Ovary (tissue), 7 donors: ENCODE measurements at regions not wholly inside any gene's neighbourhood (a gene's known extent, or its start where the extent isn't known, plus 50 kb on each side); places are given as distances from the start of the nearest gene placed in this dataset.

Experiments used
- DNase-seq, 5 donors: peaks; one replicate each; pipeline ENCODE4 v3.0.0-alpha.2; 2019 to 2020
- H3K27ac ChIP-seq, 2 donors: fragments of 200-600 bp; one replicate each; pipeline versions ENCODE4 v1.5.1 to v1.8.0; 2019 to 2022
- H3K27me3 ChIP-seq: fragments of 200-600 bp; one replicate; pipeline ENCODE4 v1.8.0; 2022
- H3K36me3 ChIP-seq: fragments of 200-600 bp; sonication (generic); one replicate; pipeline ENCODE4 v1.5.1; 2019
- H3K4me1 ChIP-seq: one replicate; pipeline ENCODE4 v1.8.1; 2013; ENCODE audit warnings: mild to moderate bottlenecking, moderate library complexity; ENCODE audit not compliant: insufficient read depth
- H3K4me3 ChIP-seq: fragments of 200-600 bp; sonication (generic); one replicate; pipeline ENCODE4 v1.5.1; 2017
- H3K9me3 ChIP-seq, 2 donors: fragments of 200-600 bp in 1 of 2; sonication (generic) in 1 of 2; one replicate each; pipeline versions ENCODE4 v1.5.1 to v1.8.1; 2013 to 2019; ENCODE audit warnings: mild to moderate bottlenecking in 1 of 2, moderate library complexity in 1 of 2
- CTCF ChIP-seq, 3 donors: fragments of 450-650 bp in 2 of 3; fragments of 200-600 bp in 1 of 3; IDR thresholded peaks; one replicate each; pipeline versions ENCODE4 v1.5.1 to v1.8.0; 2016 to 2022; ENCODE audit warnings: antibody characterized with exemption in 3 of 3, mild to moderate bottlenecking in 1 of 3
- EP300 ChIP-seq: sonication (generic); formaldehyde crosslinking; IDR thresholded peaks from one replicate; pipeline ENCODE4 v1.6.1; 2017; ENCODE audit warnings: antibody characterized with exemption
- POLR2A ChIP-seq: fragments of 450-650 bp; IDR thresholded peaks from one replicate; pipeline ENCODE4 v1.6.1; 2017; ENCODE audit warnings: antibody characterized with exemption, mild to moderate bottlenecking, moderate library complexity
- WGBS, 3 donors: extraction: QIAGEN DNeasy Blood & Tissue Kit in 1 of 3; methylation state at CpG; one replicate each; pipeline versions ENCODE4 v1.1.5 to v1.1.7; 2013 to 2017; 5-methylcytosine and 5-hydroxymethylcytosine counted together
- intact Hi-C, 4 donors: fragments of 100-400 bp; cut with DNase I; formaldehyde crosslinking; loops; one replicate each; pipeline versions ENCODE4 v1.11.0 to v1.15.1; 2022 to 2023
- donor health status: DM: no; HTN: no; CAD: no; lungs with moderate emphysema.
- donor health status: DM: no; HTN: no; CAD: no.
- donor health status: Bipolar disorder and iron deficiency.
- donor health status: DM: no; HTN: no; CAD: no.
- donor health status: DM: yes; HTN: yes; CAD: no.

GRCh38 chr5:154625031-154625430 lies 130.1 kb upstream of the LARP1 start:
- no peaks in the 10 kb centered on the region for H3K36me3 ChIP-seq
- no peaks in the 10 kb centered on the region for H3K9me3 ChIP-seq
- WGBS, 3 donors, result 81 to 82% (median 81%) methylated on average over 5 of the region's 5 CpGs
- intact Hi-C loops, result loop anchor here in 1 of 4 donors (10.0 kb wide), 1 partner anchor 150 kb away; the partner anchor contains the start of gene HAND1
- no peaks in the 10 kb centered on the region for H3K4me1 ChIP-seq
- no peaks in the 10 kb centered on the region for H3K27me3 ChIP-seq
- DNase-seq, result no peak
- no peak overlapping the region for H3K4me3 ChIP-seq
- TF ChIP-seq CTCF (IDR thresholded peaks at IDR 0.05) (no peak), POLR2A (no peak), EP300 (no peak)
- no peak overlapping the region for H3K27ac ChIP-seq

- Histone ChIP-seq H3K9me3 (no peaks in the 10 kb centered on the region), H3K4me3 (no peak overlapping the region), H3K4me1 (no peaks in the 10 kb centered on the region), H3K36me3 (no peaks in the 10 kb centered on the region), H3K27ac (no peak overlapping the region), H3K27me3 (no peaks in the 10 kb centered on the region)
- no peak for DNase-seq
- 90 to 97% (median 91%) methylated on average over 3 of the region's 3 CpGs for WGBS, 3 donors
- TF ChIP-seq CTCF (IDR thresholded peaks at IDR 0.05) (no peak), POLR2A (no peak), EP300 (no peak)
- intact Hi-C loops, result loop anchor here in 1 of 4 donors (10.0 kb wide), 1 partner anchor 150 kb away; the partner anchor contains the start of gene HAND1
Observed at GRCh38 chr5:154624341-154624740, 130.8 kb upstream of the LARP1 start.

GRCh38 chr5:154620411-154620810 lies 134.8 kb upstream of the LARP1 start:
- TF ChIP-seq EP300 (no peak), CTCF (IDR thresholded peaks at IDR 0.05) (no peak), POLR2A (no peak)

GRCh38 chr5:154618696-154619095 lies 136.5 kb upstream of the LARP1 start:
- Histone ChIP-seq H3K9me3 (no peaks in the 10 kb centered on the region), H3K36me3 (no peaks in the 10 kb centered on the region), H3K4me1 (no peaks in the 10 kb centered on the region), H3K4me3 (no peak overlapping the region), H3K27me3 (no peaks in the 10 kb centered on the region), H3K27ac (no peak overlapping the region)
- intact Hi-C loops, result no loop called here
- DNase-seq, result no peak
- TF ChIP-seq POLR2A, result no peak
- no peak for TF ChIP-seq CTCF (IDR thresholded peaks at IDR 0.05)
- no peak for TF ChIP-seq EP300

More at GRCh38 chr5:154620411-154620810, 134.8 kb upstream of the LARP1 start:
- Histone ChIP-seq H3K4me1 (no peaks in the 10 kb centered on the region), H3K27me3 (no peaks in the 10 kb centered on the region), H3K27ac (no peak overlapping the region), H3K4me3 (no peak overlapping the region), H3K36me3 (no peaks in the 10 kb centered on the region), H3K9me3 (no peaks in the 10 kb centered on the region)
- DNase-seq, result no peak
- WGBS, 3 donors, result 81 to 86% (median 85%) methylated on average over 1 of the region's 1 CpG
- intact Hi-C loops, result loop anchor here in 1 of 4 donors (10.0 kb wide), 1 partner anchor 146 kb away; the partner anchor contains the start of gene HAND1
